HG02938 (cell line): ENCODE measurements at regions not wholly inside any gene's neighbourhood (a gene's known extent, or its start where the extent isn't known, plus 50 kb on each side); places are given as distances from the start of the nearest gene placed in this dataset.

ENCODE experiments used
- ATAC-seq: cut with Tn5 transposase; IDR thresholded peaks from one replicate; pipeline ENCODE4 v1.9.1; 2021; ENCODE audit warnings: mild to moderate bottlenecking, moderate library complexity; ENCODE audit not compliant: unreplicated experiment

GRCh38 chr1:234975941-234976860, 152.4 kb downstream of the TOMM20 start:
- no peak for ATAC-seq

DNA sequence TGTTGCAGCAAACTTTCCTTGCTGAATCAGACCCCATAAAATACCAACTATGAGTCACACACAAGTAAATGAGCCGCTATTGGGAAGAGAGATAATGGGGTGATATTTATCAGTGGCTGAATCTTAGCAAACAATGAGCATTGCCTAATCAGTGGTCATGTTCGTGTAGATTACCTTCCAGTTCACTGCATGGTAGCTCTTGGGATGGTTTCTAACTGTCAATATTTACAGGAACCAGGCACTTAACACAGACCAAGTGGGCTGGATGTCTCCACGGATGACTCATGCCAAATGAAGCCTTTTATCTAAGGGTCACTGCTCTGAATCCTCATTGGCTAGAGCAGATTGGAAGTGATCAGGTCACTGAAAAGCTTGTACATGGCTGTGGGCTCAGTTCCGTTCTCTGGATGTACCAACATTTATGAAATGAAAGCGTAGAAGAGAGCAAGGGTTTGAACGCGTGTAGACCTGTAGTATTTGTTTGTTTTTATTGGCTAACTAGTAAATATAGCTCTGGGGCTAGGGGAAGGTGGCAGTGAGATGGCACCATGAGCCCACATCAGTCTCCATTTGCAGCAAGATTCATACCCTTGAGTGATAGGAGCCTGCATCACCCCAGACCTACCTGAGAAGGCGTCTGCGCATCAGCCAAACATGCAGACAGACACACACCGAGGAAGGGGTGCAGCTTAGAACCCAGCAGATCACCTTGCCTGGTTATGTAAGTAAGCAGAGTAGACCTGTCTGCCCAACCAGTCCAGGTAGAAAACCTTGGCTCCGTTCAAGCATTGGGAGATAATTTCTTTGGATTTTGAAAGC, 153.3 kb downstream of the TOMM20 start:
- no peak for ATAC-seq

- no peak for ATAC-seq
Observed at GRCh38 chr1:234973426-234974250, 155.0 kb downstream of the TOMM20 start.

GRCh38 chr1:234972411-234973191, 156.0 kb downstream of the TOMM20 start:
- no peak for ATAC-seq

DNA sequence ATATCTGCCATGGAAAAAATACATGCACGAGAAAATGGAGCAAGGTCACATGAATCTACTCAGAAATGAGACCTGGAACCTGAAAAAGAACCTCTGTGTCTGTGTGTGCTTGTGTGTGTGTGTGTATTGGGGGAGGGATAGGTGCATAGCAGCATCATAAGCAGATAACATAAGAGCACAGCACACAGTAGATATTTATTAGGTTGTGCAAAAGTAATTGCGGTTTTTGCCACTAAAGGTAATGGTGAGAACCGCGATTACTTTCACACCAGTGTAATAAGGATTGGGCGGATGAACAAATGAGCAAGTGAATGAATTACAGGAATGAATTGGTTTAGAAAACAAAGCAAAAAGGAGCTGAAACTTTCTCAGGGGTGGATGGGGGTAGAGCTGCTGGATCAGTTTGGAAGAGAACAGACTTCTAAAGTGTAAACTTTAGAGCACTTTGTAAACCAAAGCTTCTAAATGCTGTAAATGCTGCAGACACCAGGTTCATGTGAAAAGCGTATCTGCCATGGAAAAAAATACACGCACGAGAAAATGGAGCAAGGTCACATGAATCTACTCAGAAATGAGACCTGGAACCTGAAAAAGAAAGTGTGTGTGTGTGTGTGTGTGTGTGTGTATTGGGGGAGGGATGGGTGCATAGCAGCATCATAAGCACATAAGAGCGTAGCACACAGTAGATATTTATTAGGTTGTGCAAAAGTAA, 156.9 kb downstream of the TOMM20 start:
- no peak for ATAC-seq

GRCh38 chr1:234970731-234971476, 157.7 kb downstream of the TOMM20 start:
- no peak for ATAC-seq

DNA sequence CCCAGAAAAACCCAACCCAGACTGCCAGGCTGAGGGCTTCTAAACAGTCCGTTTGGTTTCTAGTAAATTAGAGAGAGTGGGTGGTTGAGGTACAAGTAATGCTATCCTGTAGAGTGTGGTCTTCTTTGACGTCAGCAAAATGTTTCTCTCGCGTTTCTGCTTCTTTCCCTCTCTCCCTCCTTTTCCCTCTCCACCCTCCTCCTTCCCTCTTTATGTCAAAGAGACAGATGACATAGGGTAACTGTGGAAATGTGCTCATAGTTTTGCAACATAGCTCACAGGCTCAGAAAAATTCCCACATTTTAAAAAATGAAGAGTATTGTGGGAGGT, 158.3 kb downstream of the TOMM20 start:
- no peak for ATAC-seq

- ATAC-seq, result no peak
Observed at GRCh38 chr1:234969581-234970400, 158.8 kb downstream of the TOMM20 start.

- ATAC-seq, result no peak
Observed at GRCh38 chr1:234969011-234969441, 159.6 kb downstream of the TOMM20 start.

GRCh38 chr1:234968451-234968850, 160.2 kb downstream of the TOMM20 start:
- ATAC-seq, result no peak

- ATAC-seq, result no peak
Observed at GRCh38 chr1:234967121-234967520, 161.5 kb downstream of the TOMM20 start.

DNA sequence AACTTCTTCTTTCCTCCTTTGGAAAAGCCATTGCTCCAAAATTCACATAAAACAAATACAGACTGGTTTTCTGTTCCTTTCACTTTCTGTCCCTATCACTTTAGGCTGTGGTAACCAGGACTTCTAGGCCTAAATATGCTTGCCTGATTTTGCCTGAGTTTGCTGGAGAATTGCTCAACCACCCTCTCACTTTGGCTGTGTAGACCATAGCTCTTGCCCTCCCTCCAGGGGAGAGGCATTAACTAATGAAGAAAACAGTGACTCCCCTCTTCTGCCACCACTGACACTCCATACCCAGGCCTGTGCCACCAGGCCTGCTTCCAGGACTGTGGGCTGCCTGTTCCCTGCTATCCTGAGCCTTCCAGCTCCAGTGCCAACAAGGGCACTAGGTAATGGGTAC, 163.5 kb downstream of the TOMM20 start:
- no peak for ATAC-seq

GRCh38 chr1:234963904-234964702, 164.5 kb downstream of the TOMM20 start:
- no peak for ATAC-seq

GRCh38 chr1:234963180-234963903, 165.3 kb downstream of the TOMM20 start:
- peak; percentile 86 for ATAC-seq

DNA sequence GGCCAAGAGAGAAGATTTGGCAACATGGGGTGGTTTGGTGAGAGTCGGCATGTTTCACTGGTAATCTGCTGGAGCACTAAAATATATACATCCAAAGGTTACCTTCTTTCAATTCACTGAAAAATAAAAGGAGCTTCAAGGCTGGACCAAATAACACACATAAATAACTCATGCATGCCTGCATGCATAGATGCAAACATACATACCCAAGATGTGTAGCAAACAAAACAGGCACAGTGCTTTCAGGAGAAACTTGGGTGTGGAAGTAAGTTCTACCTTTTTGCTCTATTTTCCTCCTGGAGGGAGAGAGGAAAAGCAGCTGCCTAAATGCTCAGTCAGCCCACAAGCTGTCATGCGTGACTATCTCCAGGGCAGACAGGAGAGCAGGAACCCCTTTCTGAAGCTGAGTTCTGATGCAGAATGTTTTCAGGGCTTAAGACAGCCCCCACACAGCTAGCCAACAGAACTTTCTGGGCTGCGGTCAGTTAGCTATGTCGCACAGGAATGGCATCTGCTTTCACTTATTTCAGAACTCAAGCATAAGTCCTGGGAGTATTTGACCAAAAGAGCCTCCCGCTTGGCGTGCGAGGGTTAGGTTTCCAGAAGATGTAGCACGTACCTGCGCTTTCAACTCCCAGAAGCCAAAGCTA, 166.2 kb downstream of the TOMM20 start:
- ATAC-seq, result peak; percentile 41
